NCI-H526 treated with DMSO at 0.1 percent for 48 hours (cell line): ENCODE measurements at regions not wholly inside any gene's neighbourhood (a gene's known extent, or its start where the extent isn't known, plus 50 kb on each side); places are given as distances from the start of the nearest gene placed in this dataset.

Source experiments
- DNase-seq: peaks from one replicate; lab custom pipeline; 2025; lab: John Stamatoyannopoulos, UW

GRCh38 chr6:132868057-132868456 is 53.7 kb downstream of the RPS12 start:
- no peak for DNase-seq

DNA sequence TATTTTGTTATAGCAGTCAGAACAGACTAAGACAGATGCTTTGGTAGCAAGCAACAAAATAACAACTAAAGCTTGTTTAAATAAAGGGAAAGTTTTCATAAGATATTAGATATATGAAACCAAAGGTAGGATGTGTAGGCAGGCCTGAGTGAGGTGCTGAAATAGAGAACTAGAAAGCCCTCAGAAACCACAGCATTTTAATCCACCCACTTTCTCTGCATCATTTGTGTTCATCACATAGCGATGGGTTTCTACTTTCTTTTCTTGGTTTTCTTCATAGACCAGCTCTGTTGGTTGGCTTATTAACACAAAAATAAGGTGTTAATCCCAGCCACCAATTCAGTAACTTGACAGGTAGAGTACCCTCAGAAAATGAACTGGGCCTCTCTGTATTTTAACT is 58.6 kb downstream of the RPS12 start:
- DNase-seq = no peak

- no peak for DNase-seq
Measured at GRCh38 chr6:132877003-132877402, 62.6 kb downstream of the RPS12 start.

- no peak for DNase-seq
Measured at GRCh38 chr6:132887204-132887603, 72.8 kb downstream of the RPS12 start.

DNA sequence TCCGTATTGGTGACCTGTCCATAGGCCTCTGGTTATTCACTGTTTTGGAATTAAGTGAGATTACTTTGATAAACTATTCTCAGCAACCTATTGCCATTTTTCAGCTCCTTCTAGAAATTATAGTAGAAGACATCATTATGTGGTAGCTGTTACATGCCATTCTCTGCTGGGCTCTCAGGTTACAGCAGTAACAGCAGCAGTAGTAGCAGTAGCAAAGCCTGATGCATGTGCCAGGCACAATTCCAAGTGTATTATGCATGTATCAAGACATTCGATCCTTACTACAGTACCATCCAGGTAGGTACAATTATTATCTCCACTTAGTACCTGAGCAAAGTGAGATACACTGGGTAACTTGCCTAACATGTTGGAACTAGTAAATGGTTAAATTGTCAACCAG is 74.3 kb downstream of the RPS12 start:
- no peak for DNase-seq

DNA sequence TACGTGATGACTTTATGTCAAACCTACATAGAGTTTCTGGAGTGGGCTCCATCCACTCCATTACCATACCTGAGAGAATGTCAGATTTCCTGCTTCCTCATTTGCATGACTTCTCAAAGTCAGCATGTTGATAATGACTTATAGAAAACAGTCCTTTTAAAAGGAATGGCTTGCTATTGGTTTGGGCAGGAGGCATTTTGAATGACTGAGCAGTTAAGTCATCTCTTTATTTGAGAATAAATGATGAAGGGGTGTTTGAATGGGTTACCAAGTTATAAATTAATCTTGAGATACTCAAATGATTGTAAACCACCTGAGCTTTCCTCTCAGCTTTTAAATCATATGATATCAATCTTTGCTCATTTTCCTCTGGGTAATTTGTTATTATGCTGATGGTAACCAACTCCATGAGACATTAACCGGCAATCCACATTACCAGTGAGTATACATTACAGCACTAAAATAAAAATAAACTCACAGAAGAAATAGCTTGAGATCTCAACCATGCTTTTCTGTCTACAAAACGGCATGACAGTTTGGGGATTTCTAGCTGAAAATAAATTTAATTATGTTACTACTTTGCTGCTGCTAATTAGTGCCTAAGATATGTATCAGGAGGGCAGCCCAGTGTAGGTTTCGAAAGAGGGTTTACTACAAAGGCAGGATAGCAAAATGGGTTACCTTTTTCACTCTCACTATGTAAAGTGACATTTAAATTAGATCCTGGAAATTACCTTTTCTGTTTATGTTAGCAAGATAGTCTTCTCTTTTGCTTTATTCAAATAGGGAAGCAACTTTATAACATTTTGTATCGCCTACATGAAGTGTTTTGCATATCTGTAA is 78.8 kb downstream of the RPS12 start:
- no peak for DNase-seq

DNA sequence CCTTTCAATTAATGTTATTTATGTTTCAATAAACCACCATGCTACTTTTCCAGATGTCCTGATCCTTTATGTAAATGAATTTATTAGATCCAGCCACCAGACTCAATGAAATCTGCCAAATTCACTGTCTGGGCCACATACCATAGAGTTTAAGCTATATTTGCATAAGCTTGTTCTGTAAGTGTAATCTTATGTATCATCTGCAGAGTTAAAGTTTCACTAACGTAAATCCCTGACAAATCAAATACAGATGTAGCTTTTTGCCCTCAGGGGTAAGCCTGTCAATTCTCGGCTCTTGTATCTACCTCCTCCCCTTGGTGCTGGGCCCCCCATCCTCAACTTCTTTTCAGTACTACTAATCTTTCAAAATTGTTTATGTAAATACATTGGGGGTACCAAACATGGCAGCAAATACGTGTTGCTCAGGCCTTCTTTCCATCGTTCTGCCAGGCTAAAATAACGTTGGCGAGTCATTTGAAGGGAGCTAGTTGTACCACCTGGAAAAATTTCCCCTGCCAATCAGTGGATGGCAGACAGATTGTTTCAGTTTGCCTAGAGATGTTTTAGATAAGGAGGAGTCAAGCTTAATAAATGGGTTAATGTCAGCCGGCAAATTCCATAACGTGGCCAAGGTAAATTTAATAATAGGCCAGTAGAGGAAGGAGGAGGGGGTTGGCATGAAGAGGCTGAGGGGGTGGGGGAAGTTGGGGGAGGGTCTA is 79.6 kb downstream of the RPS12 start:
- peak; percentile 82 for DNase-seq

- no peak for DNase-seq
Measured at GRCh38 chr6:132898376-132898775, 84.0 kb downstream of the RPS12 start.

GRCh38 chr6:132900849-132901248 is 86.5 kb downstream of the RPS12 start:
- DNase-seq = no peak

DNA sequence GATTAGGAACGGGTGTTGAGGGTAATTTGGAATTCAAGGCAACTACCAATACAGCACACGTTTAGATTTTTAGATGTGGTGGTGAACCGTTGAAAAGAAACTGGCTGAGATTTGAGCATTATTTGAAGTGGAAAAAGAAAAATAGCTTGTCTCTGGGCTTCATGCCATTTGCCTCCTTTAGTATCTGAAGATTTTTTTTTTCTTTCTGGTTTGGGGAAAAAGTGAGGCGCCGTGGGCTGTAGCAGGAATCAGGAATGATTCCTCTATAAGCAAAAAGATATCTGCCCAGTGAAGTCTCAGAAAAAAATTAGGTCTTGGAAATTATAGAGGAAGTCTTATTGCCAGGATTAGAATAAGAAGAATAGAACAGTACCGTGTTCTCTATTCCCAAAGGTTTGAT is 88.5 kb downstream of the RPS12 start:
- DNase-seq = no peak

DNA sequence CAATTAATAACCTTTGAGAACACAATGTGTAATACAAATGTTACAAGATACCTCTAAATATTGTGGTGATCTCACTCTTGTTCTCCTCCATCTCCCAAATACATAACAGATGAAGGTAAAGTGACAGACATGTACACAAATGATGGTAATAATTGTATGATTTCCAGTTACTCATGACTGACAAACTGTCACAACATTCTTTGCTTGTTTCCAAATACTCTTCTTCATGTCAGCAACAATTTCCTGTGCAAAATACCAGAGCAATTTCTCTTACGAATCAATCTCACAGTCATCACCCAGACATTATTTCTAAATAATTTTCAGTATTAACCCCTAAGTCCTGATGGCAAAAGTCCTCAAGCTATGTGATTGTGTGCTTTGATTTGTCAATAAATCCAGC is 92.9 kb downstream of the RPS12 start:
- no peak for DNase-seq

- no peak for DNase-seq
Measured at GRCh38 chr6:132907914-132908313, 93.5 kb downstream of the RPS12 start.

DNA sequence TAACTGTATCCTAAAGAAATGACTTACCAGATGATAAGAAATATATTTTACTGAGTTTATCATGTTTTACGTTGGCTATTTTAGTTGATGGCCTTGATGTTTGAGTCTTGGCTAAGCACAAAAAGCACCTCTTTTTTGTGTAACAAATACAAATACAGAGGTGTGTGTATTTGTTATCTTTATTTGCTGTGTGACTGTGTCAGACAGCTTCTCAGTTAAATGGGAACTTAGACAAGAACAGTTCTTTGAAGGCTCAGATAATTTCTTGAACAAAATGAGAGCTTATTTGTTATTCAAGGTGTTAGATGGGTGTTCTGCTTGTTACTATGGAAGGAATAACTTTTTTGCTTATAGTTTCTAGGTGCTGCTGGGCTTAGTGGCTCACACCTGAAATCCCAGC is 95.4 kb downstream of the RPS12 start:
- DNase-seq = no peak

- DNase-seq = no peak
Measured at GRCh38 chr6:132910759-132911158, 96.4 kb downstream of the RPS12 start.

- DNase-seq = no peak
Measured at GRCh38 chr6:132919045-132919860, 104.9 kb downstream of the RPS12 start.

DNA sequence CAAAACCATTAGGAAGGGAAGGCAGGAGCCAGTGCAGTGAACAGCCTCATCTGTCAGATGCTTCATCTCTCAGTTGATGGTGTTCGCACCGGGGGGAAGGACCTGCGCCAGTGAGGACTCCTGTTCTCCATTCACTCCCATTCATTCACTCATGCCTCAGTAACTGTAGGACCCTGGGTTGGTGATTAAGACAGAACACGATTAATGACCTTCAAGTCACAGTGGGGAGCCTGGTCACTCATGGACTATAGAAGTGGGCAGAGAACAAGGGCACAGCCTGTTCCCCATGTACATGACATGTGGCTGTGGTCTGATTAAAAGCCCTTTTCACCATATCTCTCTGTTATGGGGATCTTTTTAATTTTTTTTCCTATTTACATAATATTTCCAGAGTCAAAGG is 113.3 kb downstream of the RPS12 start:
- DNase-seq = no peak

- DNase-seq = peak; percentile 91
Measured at GRCh38 chr6:132929141-132929540, 114.8 kb downstream of the RPS12 start.

DNA sequence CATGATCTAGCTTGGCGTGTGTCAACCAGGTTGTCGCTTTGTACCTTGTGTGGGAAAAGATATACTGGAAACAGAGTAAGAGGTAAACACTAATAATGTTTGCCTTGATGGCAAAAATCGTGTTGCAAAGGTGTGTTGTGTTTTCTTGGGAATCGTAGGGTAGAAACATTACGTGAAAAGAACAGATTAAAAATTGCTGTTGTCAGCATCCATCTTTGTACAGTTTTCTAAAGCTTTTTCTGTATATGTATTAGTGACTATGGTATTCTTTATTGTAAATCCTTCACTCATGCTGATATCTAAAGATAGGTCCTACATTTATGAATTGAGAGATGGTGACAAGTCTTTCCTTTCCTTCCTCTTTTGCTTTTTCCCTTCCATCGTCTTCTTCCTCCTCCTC is 116.9 kb downstream of the RPS12 start:
- DNase-seq = no peak

- DNase-seq = peak; percentile 48
Measured at GRCh38 chr6:132931936-132932514, 117.7 kb downstream of the RPS12 start.

GRCh38 chr6:132932588-132932987 is 118.2 kb downstream of the RPS12 start:
- DNase-seq = no peak

DNA sequence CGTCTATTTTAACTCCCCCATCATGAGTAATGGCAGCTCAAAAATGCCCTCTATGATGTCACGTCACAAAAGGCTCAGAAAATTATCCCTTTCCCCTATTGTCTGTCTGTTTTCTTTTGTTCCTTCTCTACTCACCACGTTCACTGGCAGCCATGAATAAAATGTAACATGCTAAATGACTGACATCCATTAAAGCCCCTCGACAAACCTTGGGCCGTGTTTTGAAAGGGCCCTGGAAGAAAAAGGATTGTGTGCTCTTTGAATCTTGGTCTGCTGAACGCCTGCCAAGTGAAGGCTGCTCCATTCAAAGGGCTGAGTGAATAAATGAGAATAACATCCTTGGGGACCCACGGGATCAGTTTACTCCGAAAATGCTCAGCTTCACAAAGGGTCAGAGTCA is 118.7 kb downstream of the RPS12 start:
- DNase-seq = no peak

DNA sequence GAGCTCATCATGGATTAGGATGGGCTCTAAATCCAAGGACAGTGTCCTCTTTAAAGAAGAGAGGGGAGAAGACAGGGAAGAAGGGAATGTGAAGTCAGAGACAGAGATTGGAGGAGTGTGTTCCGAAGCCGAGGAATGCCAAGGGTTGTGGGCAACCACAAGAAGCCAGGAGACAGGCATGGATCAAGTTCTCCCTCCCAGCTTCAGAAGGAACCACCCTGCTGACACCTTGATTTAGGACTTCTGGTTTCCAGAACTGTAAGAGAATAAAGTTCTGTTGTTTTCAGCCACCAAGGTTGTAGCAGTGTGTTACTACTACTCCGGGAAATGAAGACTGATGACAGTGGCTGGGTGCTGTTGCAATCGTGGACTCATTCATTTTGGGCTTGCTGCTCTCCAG is 120.1 kb downstream of the RPS12 start:
- DNase-seq = no peak
